Panc1 (cell line): ENCODE measurements at regions not wholly inside any gene's neighbourhood (a gene's known extent, or its start where the extent isn't known, plus 50 kb on each side); places are given as distances from the start of the nearest gene placed in this dataset.

Experiments used
- ATAC-seq: fragments of 200-7000 bp; cut with Tn5 transposase; 2 replicates; pipeline ENCODE4 v1.9.1; 2020; ENCODE audit warnings: mild to moderate bottlenecking, moderate library complexity
- BruUV-seq: library from RNA; stranded (reverse); fragments of 400-500 nt; replicated peaks from 2 replicates; lab custom pipeline; 2021; lab: Mats Ljungman, UMichigan
- CTCF ChIA-PET: fragments of 300-600 bp; sonication (Branson Sonifier 250); formaldehyde crosslinking; loops from one replicate; lab custom pipeline; 2022; ENCODE audit warnings: antibody characterized with exemption; lab: Charles Lee
- POLR2A ChIA-PET: fragments of 300-600 bp; sonication (Branson Sonifier 250); formaldehyde crosslinking; loops from one replicate; lab custom pipeline; 2022; ENCODE audit warnings: antibody characterized with exemption; lab: Charles Lee
- DNase-seq: peaks from one replicate; pipeline ENCODE4 v3.0.0-alpha.2; 2010; ENCODE audit warnings: low read depth, low spot score
- H3K27ac ChIP-seq: 2 replicates; pipeline ENCODE4 v1.5.1; 2011; ENCODE audit warnings: mild to moderate bottlenecking, low read length, inconsistent platforms
- H3K27me3 ChIP-seq: fragments of 200-500 bp; sonication (Bioruptor generic); 2 replicates; pipeline ENCODE4 v1.6.0; 2014; ENCODE audit warnings: low read length, inconsistent platforms; ENCODE audit not compliant: control insufficient read depth, insufficient read depth
- H3K36me3 ChIP-seq: fragments of 200-500 bp; sonication (Bioruptor generic); 2 replicates; pipeline ENCODE4 v1.5.1; 2014; ENCODE audit warnings: inconsistent platforms, mild to moderate bottlenecking, low read length, moderate library complexity; ENCODE audit not compliant: control insufficient read depth, insufficient read depth
- H3K4me1 ChIP-seq: 2 replicates; pipeline ENCODE4 v1.5.1; 2011; ENCODE audit warnings: inconsistent platforms, mild to moderate bottlenecking, low read length, moderate library complexity; ENCODE audit not compliant: control insufficient read depth, insufficient read depth
- H3K4me3 ChIP-seq, 2 experiments: 2 replicates each; pipeline ENCODE4 v1.5.1; 2011 to 2012; ENCODE audit warnings: low read depth in 2 of 2, low read length in 2 of 2, mild to moderate bottlenecking in 2 of 2, inconsistent platforms in 1 of 2, moderate library complexity in 1 of 2
- H3K9me3 ChIP-seq: fragments of 200-500 bp; sonication (Bioruptor generic); 2 replicates; pipeline ENCODE4 v1.5.1; 2014; ENCODE audit warnings: low read depth, mild to moderate bottlenecking, inconsistent platforms, low read length, moderate library complexity; ENCODE audit not compliant: control insufficient read depth, insufficient read depth
- POLR2AphosphoS5 ChIP-seq: IDR thresholded peaks from 2 replicates; pipeline ENCODE4 v1.6.1; 2012; ENCODE audit warnings: mild to moderate bottlenecking, low read depth, low read length, moderate library complexity
- SIN3A ChIP-seq: IDR thresholded peaks from 2 replicates; pipeline ENCODE4 v1.6.1; 2012; ENCODE audit warnings: low read depth, mild to moderate bottlenecking, low read length, moderate library complexity, borderline replicate concordance; ENCODE audit not compliant: insufficient read depth
- TCF7L2 ChIP-seq: IDR thresholded peaks from 2 replicates; pipeline ENCODE4 v1.6.1; 2011; ENCODE audit warnings: mild to moderate bottlenecking, low read depth, low read length, inconsistent platforms
- in situ Hi-C: cut with HindIII; loops from 2 replicates; pipeline ENCODE4 v1.10.0; 2016; ENCODE audit warnings: low sequenced_read_pairs, low pct_unique_long_range_greater_than_20kb
- intact Hi-C: fragments of 100-400 bp; cut with micrococcal nuclease; formaldehyde crosslinking; loops from one replicate; pipeline ENCODE4 v1.10.0; 2022; ENCODE audit not compliant: unreplicated experiment
- TF ChIP-seq, protein P1 (sequence below), 2 experiments: IDR thresholded peaks; 2 replicates each; pipeline ENCODE4 v1.6.1; 2011 to 2012; ENCODE audit warnings: low read depth in 2 of 2, control low read depth in 1 of 2, low read length in 1 of 2, mild to moderate bottlenecking in 1 of 2, moderate library complexity in 1 of 2; ENCODE audit not compliant: insufficient read depth in 1 of 2
- TF ChIP-seq, protein P2 (sequence below): fragments of 450-650 bp; IDR thresholded peaks from 2 replicates; pipeline ENCODE4 v1.5.1; 2017; ENCODE audit warnings: mild to moderate bottlenecking

DNA sequence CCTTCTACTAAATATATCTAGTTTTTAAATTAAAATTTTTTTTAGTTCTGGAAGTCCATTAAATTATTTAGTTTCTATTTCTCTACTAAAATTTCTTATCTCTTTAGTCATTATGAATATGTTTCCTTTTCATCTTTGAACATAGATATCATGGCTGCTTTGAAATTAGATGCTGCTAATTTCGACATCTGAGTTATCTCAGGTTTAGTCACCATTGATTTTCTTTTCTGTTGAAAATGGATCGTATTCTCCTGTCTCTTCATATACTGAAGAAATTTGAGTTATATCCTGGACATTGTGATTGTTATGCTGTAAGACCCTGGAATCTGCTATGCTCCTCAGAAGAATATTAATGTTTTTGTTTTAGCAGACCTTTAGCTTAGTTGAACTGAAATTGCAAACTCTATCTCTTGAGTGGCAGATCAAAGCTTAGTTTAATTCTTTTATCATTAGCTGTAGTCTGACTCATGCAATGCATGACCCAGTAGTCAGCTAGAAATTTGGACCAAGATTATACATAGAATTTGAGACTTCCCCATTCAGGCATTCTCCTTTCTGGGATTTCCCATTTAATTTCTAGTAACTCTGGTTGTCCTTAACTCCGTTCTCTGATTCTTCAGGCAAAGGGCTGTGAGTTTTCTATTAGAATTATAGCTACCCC is 439.8 kb upstream of the IL12A start:
- Histone ChIP-seq H3K4me1 (no peaks in the 10 kb centered on the region), H3K9me3 (no peaks in the 10 kb centered on the region), H3K27ac (no peak overlapping the region), H3K27me3 (no peaks in the 10 kb centered on the region), H3K4me3 (no peak overlapping the region), H3K36me3 (no peaks in the 10 kb centered on the region)
- TF ChIP-seq TCF7L2 (no peak), POLR2AphosphoS5 (no peak)
- no peak for DNase-seq
- ATAC-seq = no peak
- CTCF ChIA-PET = no interaction called here
- intact Hi-C loops = no loop called here
- POLR2A ChIA-PET = no interaction called here
- in situ Hi-C loops = no loop called here
- no TSS peak for BruUV-seq

DNA sequence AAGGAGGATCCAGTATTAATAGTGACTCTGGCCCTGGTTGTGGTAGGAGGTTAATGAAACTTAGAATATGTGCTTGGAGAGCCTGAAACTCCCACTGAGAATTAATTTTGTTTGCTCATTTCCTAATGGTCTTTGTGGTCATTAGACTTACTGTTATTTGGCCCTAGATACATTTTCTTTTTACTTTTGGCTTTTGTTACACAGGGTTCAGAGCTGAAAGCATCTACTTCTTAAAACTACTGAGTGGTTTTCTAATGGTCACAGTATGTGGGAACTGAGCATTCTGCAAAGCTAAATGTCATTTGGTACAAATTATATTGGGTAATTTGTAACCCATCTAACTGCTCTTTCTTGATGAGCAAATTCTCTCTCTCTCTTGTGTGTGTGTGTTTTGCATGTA is 433.4 kb upstream of the IL12A start:
- TF ChIP-seq, protein P1, sequence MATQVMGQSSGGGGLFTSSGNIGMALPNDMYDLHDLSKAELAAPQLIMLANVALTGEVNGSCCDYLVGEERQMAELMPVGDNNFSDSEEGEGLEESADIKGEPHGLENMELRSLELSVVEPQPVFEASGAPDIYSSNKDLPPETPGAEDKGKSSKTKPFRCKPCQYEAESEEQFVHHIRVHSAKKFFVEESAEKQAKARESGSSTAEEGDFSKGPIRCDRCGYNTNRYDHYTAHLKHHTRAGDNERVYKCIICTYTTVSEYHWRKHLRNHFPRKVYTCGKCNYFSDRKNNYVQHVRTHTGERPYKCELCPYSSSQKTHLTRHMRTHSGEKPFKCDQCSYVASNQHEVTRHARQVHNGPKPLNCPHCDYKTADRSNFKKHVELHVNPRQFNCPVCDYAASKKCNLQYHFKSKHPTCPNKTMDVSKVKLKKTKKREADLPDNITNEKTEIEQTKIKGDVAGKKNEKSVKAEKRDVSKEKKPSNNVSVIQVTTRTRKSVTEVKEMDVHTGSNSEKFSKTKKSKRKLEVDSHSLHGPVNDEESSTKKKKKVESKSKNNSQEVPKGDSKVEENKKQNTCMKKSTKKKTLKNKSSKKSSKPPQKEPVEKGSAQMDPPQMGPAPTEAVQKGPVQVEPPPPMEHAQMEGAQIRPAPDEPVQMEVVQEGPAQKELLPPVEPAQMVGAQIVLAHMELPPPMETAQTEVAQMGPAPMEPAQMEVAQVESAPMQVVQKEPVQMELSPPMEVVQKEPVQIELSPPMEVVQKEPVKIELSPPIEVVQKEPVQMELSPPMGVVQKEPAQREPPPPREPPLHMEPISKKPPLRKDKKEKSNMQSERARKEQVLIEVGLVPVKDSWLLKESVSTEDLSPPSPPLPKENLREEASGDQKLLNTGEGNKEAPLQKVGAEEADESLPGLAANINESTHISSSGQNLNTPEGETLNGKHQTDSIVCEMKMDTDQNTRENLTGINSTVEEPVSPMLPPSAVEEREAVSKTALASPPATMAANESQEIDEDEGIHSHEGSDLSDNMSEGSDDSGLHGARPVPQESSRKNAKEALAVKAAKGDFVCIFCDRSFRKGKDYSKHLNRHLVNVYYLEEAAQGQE (IDR thresholded peaks at IDR 0.05; ENCODE audit: insufficient read depth in 1 of 2, low read depth in 2 of 2, low read length in 1 of 2) = no peak
- TF ChIP-seq TCF7L2 (no peak), SIN3A (no peak), POLR2AphosphoS5 (no peak)
- TF ChIP-seq, protein P2, sequence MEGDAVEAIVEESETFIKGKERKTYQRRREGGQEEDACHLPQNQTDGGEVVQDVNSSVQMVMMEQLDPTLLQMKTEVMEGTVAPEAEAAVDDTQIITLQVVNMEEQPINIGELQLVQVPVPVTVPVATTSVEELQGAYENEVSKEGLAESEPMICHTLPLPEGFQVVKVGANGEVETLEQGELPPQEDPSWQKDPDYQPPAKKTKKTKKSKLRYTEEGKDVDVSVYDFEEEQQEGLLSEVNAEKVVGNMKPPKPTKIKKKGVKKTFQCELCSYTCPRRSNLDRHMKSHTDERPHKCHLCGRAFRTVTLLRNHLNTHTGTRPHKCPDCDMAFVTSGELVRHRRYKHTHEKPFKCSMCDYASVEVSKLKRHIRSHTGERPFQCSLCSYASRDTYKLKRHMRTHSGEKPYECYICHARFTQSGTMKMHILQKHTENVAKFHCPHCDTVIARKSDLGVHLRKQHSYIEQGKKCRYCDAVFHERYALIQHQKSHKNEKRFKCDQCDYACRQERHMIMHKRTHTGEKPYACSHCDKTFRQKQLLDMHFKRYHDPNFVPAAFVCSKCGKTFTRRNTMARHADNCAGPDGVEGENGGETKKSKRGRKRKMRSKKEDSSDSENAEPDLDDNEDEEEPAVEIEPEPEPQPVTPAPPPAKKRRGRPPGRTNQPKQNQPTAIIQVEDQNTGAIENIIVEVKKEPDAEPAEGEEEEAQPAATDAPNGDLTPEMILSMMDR = no peak
- Histone ChIP-seq H3K9me3 (no peaks in the 10 kb centered on the region), H3K27me3 (no peaks in the 10 kb centered on the region; the same call in 1 of the 2 replicates), H3K27ac (no peak overlapping the region), H3K36me3 (no peaks in the 10 kb centered on the region), H3K4me1 (no peaks in the 10 kb centered on the region), H3K4me3 (no peak overlapping the region)
- in situ Hi-C loops (no loop called here), intact Hi-C loops (no loop called here)
- POLR2A ChIA-PET = no interaction called here
- BruUV-seq = no TSS peak
- ATAC-seq (no peak), DNase-seq (no peak)
- CTCF ChIA-PET = no interaction called here

DNA sequence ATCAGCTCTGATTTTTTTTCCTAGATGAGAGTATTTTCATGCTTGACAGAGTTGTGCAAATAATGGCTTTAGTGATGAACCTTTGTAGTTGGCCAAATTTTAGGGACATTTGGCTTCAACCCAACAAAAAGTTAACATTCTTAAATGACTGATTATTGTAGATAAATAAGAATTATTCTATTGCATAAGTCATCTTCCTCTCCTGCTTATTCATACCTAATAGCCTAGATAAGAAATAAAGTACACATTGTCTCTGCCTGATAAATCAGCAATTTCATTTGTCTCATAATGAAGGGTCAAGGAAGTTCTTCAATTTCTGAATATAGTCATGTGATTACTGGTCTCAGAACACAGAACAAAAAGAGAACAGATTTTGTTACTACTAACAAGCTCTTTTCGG is 428.9 kb upstream of the IL12A start:
- no peaks in the 10 kb centered on the region for H3K36me3 ChIP-seq
- no peak overlapping the region for H3K4me3 ChIP-seq
- ATAC-seq = no peak
- POLR2A ChIA-PET = no interaction called here
- in situ Hi-C loops (no loop called here), intact Hi-C loops (no loop called here)
- H3K4me1 ChIP-seq = no peaks in the 10 kb centered on the region
- BruUV-seq = no TSS peak
- CTCF ChIA-PET = no interaction called here
- TF ChIP-seq, protein P1 (IDR thresholded peaks at IDR 0.05; ENCODE audit: insufficient read depth in 1 of 2, low read depth in 2 of 2, low read length in 1 of 2) = no peak
- TF ChIP-seq SIN3A = no peak
- no peak for TF ChIP-seq POLR2AphosphoS5
- no peak for TF ChIP-seq TCF7L2
- TF ChIP-seq, protein P2 = no peak
- H3K27ac ChIP-seq = no peak overlapping the region
- H3K9me3 ChIP-seq = no peaks in the 10 kb centered on the region
- no peak for DNase-seq
- no peaks in the 10 kb centered on the region; the same call in 1 of the 2 replicates for H3K27me3 ChIP-seq
